ENCODE measurements at regions not wholly inside any gene's neighbourhood (a gene's known extent, or its start where the extent isn't known, plus 50 kb on each side); places are given as distances from the start of the nearest gene placed in this dataset.

DNA sequence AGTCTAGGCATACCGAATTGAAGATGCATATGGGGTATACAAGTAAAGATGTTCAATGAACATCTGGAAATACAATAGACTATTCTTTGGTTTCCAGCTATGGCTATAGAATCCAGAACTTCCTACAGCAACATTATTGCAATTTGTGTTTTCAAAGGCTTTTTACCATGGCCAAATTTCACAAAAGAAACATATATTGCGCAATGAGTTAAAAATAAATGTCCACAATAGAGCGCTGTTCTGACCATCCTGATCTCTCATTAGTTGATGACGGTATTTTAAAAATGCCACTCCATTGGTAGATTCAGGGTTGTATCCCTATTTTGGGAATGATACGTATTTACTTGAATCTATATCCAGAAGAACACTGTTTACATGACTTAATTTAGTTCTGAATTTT lies 139.2 kb downstream of the LINC00632 start:
- no peak for DNase-seq (ENCODE audit: low spot score)

DNA sequence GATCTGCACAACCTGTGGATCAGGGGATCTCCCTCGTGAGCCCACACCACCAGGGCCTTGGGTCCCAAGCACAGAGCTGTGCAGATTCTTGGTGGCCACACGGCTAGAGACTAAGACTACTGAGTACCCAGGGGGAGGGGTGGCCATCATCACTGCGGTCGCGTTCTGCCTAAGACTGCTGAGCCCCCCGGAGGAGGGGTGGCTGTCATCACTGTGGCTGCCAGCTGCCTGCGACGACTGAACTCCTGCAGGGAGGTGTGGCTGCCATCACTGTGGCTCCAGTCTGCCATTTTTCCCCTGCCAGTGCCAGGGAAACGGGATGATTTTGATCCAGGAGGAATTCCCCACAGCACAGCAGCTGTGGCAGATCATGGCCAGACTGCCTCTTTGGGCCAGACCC lies 141.7 kb upstream of the SPANXB1 start:
- no peak for DNase-seq (ENCODE audit: low spot score)

DNA sequence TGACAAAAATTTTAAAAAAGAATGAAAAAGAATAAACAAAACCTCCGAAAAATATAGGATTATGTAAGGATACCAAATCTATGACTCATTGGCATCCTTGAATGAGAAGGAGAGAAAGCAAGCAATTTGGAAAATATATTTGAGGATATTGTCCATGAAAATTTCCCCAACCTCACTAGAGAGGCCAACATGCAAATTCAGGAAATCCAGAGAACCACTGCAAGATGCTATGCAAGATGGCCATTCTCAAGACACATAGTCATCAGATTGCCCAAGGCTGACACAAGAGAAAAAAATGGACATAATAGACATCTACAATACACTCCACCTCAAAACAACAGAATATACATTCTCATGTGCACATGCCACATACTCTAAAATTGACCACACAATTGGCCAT lies 135.9 kb upstream of the SPANXB1 start:
- DNase-seq (ENCODE audit: low spot score), result no peak

GRCh38 chrX:140912606-140913005 lies 89.8 kb upstream of the SPANXB1 start:
- DNase-seq (ENCODE audit: low spot score), result no peak

DNA sequence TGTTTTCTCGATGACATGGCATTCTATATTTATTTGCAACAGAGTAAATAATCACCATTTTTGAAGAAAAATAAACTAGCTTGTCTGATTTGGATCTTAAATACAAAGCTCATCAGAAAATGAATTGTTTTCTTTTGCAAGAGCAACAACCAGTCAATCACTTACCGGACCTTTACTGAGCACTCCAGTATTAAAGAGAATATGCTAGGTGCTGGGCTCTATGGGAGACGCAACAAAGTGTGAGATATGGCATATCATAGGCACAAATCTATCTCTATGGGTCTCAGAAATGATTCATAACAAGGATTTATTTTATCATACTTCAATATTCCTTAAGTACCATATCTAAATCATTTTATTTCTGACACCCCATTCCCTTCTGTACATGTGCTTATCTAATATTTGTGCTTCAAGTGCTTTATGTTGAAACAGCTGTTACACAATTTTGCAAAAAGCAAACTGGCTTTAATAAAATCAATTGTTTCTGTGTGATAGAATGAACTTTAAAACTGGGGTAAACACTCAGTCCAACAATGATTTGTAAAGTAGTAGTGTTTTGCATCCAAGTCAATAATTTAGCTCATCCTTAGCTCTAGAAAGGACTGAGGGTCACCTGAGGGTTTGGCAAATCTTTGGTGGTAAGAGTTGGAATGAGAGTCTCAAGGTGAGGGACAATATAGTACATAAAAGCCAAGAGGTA lies 88.4 kb upstream of the SPANXB1 start:
- no peak for DNase-seq (ENCODE audit: low spot score)

- no peak for DNase-seq (ENCODE audit: low spot score)
Observed at GRCh38 chrX:140916872-140917271, 85.5 kb upstream of the SPANXB1 start.

DNA sequence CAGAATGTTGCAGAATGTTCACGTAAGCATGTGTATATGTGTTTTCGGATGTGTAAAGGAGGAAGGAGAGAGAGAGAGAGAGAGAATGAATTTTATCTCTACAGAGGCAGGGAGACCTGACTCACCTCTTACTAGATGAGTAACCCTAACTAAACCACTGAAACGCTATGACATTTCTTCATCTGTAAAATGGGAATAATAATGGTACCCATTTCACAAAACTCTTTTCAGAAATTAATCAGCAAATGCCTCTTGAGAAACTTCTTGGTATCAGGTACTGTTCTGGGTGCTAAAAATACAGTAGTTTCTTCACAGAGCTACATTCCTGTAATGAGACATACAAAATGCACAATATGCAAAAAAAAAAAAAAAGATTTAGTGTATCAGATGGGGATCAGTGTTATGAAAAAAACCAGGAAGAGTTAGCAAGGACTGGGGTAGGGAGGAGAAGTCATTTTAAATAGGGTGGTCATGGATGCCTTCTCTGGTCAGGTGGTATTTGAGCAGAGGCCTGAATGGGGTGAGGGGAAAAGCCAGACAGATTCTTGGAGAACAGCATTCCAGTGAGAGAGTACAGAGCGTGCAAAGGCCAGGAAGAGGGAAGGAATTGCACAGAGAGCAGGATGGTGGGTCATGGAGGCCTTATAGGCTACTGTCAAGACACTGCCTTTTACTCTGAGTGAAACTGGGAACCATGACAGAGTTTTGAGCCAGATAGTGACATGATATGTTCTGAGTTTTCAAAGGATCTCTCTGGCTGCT lies 84.9 kb upstream of the SPANXB1 start:
- DNase-seq (ENCODE audit: low spot score), result no peak

GRCh38 chrX:140918398-140919038 lies 83.9 kb upstream of the SPANXB1 start:
- DNase-seq (ENCODE audit: low spot score), result peak; percentile 79

DNA sequence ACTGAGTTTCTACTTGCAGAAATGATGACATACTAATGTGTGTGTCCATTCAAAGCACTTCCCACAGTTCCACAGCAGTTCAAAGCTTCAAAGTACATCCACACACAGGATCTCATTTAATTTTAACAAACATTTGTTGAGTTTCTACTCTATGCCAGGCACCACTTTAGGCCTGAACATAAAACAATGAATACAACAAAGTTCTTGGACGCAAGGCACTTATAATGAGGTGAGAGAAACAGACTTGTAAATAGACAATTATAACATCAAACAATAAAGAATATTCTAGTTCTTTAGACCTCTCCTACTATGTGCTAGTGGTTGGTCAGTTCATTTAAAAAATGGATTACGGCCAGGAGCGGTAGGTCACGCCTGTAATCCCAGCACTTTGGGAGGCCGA lies 82.0 kb upstream of the SPANXB1 start:
- no peak for DNase-seq (ENCODE audit: low spot score)

DNA sequence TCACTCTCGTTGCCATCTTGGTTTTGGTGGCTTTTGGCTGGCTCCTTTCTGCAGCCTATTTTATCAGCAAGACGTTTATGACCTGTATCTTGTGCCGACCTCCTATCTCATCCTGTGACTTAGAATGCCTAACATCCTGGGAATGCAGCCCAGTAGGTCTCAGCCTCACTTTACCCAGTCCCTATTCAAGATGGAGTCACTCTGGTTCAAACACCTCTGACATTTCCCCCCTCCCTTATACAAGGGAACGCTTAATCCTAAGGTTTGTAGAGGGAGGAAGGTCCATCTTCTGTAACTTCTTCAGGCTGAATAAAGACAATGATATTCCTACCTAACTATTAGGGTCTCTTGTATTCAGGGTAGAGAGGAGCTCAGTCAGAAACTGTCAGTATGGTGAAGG lies 79.3 kb upstream of the SPANXB1 start:
- DNase-seq (ENCODE audit: low spot score), result no peak

GRCh38 chrX:140928739-140929138 lies 73.7 kb upstream of the SPANXB1 start:
- DNase-seq (ENCODE audit: low spot score), result no peak

- no peak for DNase-seq (ENCODE audit: low spot score)
Observed at GRCh38 chrX:140933016-140933415, 69.4 kb upstream of the SPANXB1 start.

GRCh38 chrX:140933874-140934655 lies 68.3 kb upstream of the SPANXB1 start:
- DNase-seq (ENCODE audit: low spot score), result no peak

DNA sequence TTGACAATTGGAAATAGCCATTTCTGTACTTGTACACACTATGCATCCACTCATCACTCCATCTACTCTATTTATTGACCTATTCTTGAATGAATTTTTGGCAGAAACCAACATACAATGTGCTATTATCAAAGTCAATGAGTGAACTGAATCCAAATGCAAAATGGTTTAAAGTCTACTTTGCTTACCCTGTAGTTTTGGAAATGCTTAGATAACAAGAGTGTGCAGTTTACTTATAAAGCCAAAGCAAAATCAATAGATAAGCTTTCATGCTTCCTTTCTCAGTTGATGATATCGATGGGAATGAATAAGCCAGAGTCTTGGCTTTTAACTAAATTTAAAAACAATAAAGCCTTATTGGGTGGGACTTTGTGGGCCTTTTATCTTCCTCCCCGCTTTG lies 58.9 kb upstream of the SPANXB1 start:
- no peak for DNase-seq (ENCODE audit: low spot score)

- DNase-seq (ENCODE audit: low spot score), result no peak
Observed at GRCh38 chrX:140944710-140945109, 57.7 kb upstream of the SPANXB1 start.

DNA sequence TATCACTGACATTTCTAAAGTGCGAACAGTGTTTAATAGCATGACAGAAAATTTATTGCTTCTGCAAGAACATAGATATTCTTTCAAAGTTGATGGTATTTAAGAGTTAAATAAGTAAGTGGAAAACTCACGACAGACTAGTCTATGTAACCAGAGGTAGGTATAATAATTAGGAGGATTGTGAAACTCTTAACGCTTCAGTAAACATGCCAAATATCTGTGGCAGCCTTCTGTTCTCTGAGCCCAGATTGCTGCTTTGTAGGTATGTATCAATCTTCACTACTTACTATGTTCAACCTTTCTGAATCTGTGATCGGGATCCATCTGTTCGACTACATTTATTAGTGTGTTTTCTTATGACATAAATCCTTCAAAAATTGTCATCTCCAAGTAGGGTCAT lies 53.6 kb upstream of the SPANXB1 start:
- peak; percentile 18 for DNase-seq (ENCODE audit: low spot score)

GRCh38 chrX:140949233-140949632 lies 53.2 kb upstream of the SPANXB1 start:
- peak; percentile 75 for DNase-seq (ENCODE audit: low spot score)

Data from kidney tubule cell (primary cell).